SK-N-SH (cell line): ENCODE measurements at regions not wholly inside any gene's neighbourhood (a gene's known extent, or its start where the extent isn't known, plus 50 kb on each side); places are given as distances from the start of the nearest gene placed in this dataset.

Experiments
- CTCF ChIA-PET: fragments of 300-600, 350-600 bp; formaldehyde crosslinking; extraction: SDS; loops from one replicate; lab custom pipeline; 2021; lab: Yijun Ruan, JAX
- POLR2A ChIA-PET: fragments of 350-600 bp; sonication (Branson Sonifier 250); formaldehyde crosslinking; extraction: SDS; loops from one replicate; lab custom pipeline; 2020; ENCODE audit warnings: antibody characterized with exemption, inconsistent platforms; lab: Yijun Ruan, JAX
- DNase-seq: peaks from one replicate; pipeline ENCODE4 v3.0.0; 2012
- H2AFZ ChIP-seq: fragments of 200-600 bp; sonication (generic); 2 replicates; pipeline ENCODE4 v1.8.1; 2016; ENCODE audit warnings: antibody characterized with exemption, mild to moderate bottlenecking, low read depth
- H3F3A ChIP-seq: fragments of 200-600 bp; sonication (generic); replicated peaks from 2 replicates; pipeline ENCODE3; 2016; ENCODE audit warnings: antibody characterized with exemption, mild to moderate bottlenecking; ENCODE audit not compliant: insufficient read depth
- H3K27ac ChIP-seq, 2 experiments: fragments of 200-500 bp in 1 of 2; fragments of 200-600 bp in 1 of 2; sonication (Bioruptor generic) in 1 of 2; sonication (generic), shearing (Covaris generic) in 1 of 2; 2 replicates each; pipeline versions ENCODE4 v1.5.1 to v1.6.1; 2014 to 2016; ENCODE audit warnings: low read depth in 2 of 2, inconsistent platforms in 1 of 2, low read length in 1 of 2, mild to moderate bottlenecking in 1 of 2, mixed read lengths in 1 of 2
- H3K27me3 ChIP-seq: fragments of 200-600 bp; sonication (generic), shearing (Covaris generic); 2 replicates; pipeline ENCODE4 v1.6.1; 2016; ENCODE audit warnings: mixed run types; ENCODE audit not compliant: insufficient read depth
- H3K36me3 ChIP-seq, 2 experiments: fragments of 200-500 bp in 1 of 2; fragments of 200-600 bp in 1 of 2; sonication (Bioruptor generic) in 1 of 2; sonication (generic) in 1 of 2; replicated peaks in 1 of 2; 2 replicates each; pipeline versions ENCODE3 to v1.5.1; 2014 to 2016; ENCODE audit warnings: low read length in 1 of 2, mild to moderate bottlenecking in 1 of 2; ENCODE audit not compliant: insufficient read depth in 2 of 2, control insufficient read depth in 1 of 2
- H3K4me1 ChIP-seq, 2 experiments: fragments of 200-500 bp in 1 of 2; fragments of 200-600 bp in 1 of 2; sonication (Bioruptor generic) in 1 of 2; sonication (generic), shearing (Covaris generic) in 1 of 2; 2 replicates each; pipeline versions ENCODE4 v1.5.1 to v1.6.1; 2014 to 2016; ENCODE audit warnings: low read depth in 1 of 2, low read length in 1 of 2, mixed run types in 1 of 2; ENCODE audit not compliant: insufficient read depth in 2 of 2, control insufficient read depth in 1 of 2
- H3K4me2 ChIP-seq: fragments of 200-600 bp; sonication (generic), shearing (Covaris generic); 2 replicates; pipeline ENCODE4 v1.6.1; 2017; ENCODE audit warnings: mixed run types
- H3K4me3 ChIP-seq, 2 experiments: fragments of 200-500 bp in 1 of 2; fragments of 200-600 bp in 1 of 2; sonication (Bioruptor generic) in 1 of 2; sonication (generic), shearing (Covaris generic) in 1 of 2; 2 replicates each; pipeline versions ENCODE4 v1.5.1 to v1.8.1; 2014 to 2016; ENCODE audit warnings: low read depth in 2 of 2, inconsistent platforms in 1 of 2, low read length in 1 of 2, mild to moderate bottlenecking in 1 of 2, mixed read lengths in 1 of 2, moderate library complexity in 1 of 2
- H3K79me2 ChIP-seq: fragments of 200-600 bp; sonication (generic); 2 replicates; pipeline ENCODE4 v1.8.1; 2017; ENCODE audit warnings: mild to moderate bottlenecking; ENCODE audit not compliant: insufficient read depth
- H3K9ac ChIP-seq: fragments of 200-600 bp; sonication (generic); 2 replicates; pipeline ENCODE4 v1.6.1; 2017; ENCODE audit warnings: mixed run types
- H3K9me2 ChIP-seq: fragments of 200-600 bp; sonication (generic); 2 replicates; pipeline ENCODE4 v1.6.1; 2017; ENCODE audit warnings: mixed run types
- H3K9me3 ChIP-seq: fragments of 200-600 bp; sonication (generic); 2 replicates; pipeline ENCODE4 v1.6.1; 2017; ENCODE audit warnings: mixed run types, mild to moderate bottlenecking, moderate library complexity
- H4K20me1 ChIP-seq: fragments of 200-600 bp; sonication (generic); 2 replicates; pipeline ENCODE4 v1.6.1; 2017; ENCODE audit warnings: mild to moderate bottlenecking, mixed run types; ENCODE audit not compliant: insufficient read depth
- EP300 ChIP-seq, 2 experiments: IDR thresholded peaks; 2 replicates each; pipeline versions ENCODE4 v1.4.0 to v1.6.1; 2012; ENCODE audit warnings: borderline replicate concordance in 1 of 2, low read depth in 1 of 2, low read length in 1 of 2
- EZH2phosphoT487 ChIP-seq: fragments of 200-600 bp; sonication (generic); IDR thresholded peaks from 2 replicates; pipeline ENCODE4 v1.6.1; 2017; ENCODE audit warnings: low read depth, mixed run types, mild to moderate bottlenecking, antibody characterized with exemption, moderate library complexity, borderline replicate concordance
- FOXM1 ChIP-seq: IDR thresholded peaks from 2 replicates; pipeline ENCODE4 v1.4.0; 2012; ENCODE audit warnings: low read depth, mild to moderate bottlenecking
- GABPA ChIP-seq: IDR thresholded peaks from 2 replicates; pipeline ENCODE4 v1.4.0; 2012; ENCODE audit warnings: low read depth, mild to moderate bottlenecking
- MXI1 ChIP-seq: IDR thresholded peaks from 2 replicates; pipeline ENCODE4 v1.6.1; 2012; ENCODE audit warnings: mild to moderate bottlenecking, low read depth, low read length, improper control_type of control experiment
- NFIC ChIP-seq: IDR thresholded peaks from 2 replicates; pipeline ENCODE4 v1.4.0; 2012; ENCODE audit warnings: borderline replicate concordance
- NRF1 ChIP-seq: IDR thresholded peaks from 2 replicates; pipeline ENCODE4 v1.6.1; 2012; ENCODE audit warnings: low read depth, mild to moderate bottlenecking, low read length
- POLR2AphosphoS5 ChIP-seq: IDR thresholded peaks from 2 replicates; pipeline ENCODE4 v1.6.1; 2012; ENCODE audit warnings: low read depth, low read length
- RFX5 ChIP-seq: IDR thresholded peaks from 2 replicates; pipeline ENCODE4 v1.6.1; 2012; ENCODE audit warnings: mild to moderate bottlenecking, improper control_type of control experiment, low read length
- SIN3A ChIP-seq: IDR thresholded peaks from 2 replicates; pipeline ENCODE4 v1.6.1; 2012; ENCODE audit warnings: low read depth, mild to moderate bottlenecking, low read length, moderate library complexity, borderline replicate concordance
- TAF1 ChIP-seq: IDR thresholded peaks from 2 replicates; pipeline ENCODE4 v1.6.1; 2012; ENCODE audit warnings: low read depth, mild to moderate bottlenecking, low read length, moderate library complexity, borderline replicate concordance
- USF2 ChIP-seq: fragments of 150-350 bp; IDR thresholded peaks from 2 replicates; pipeline ENCODE4 v1.6.1; 2017; ENCODE audit warnings: antibody characterized with exemption, low read length, low read depth, borderline replicate concordance
- WGBS: methylation state at CpG from one replicate; pipeline ENCODE4 v1.1.6; 2017; ENCODE audit warnings: low lambda C conversion rate; 5-methylcytosine and 5-hydroxymethylcytosine counted together
- TF ChIP-seq, protein P1 (sequence below): fragments of 150-350 bp; IDR thresholded peaks from 2 replicates; pipeline ENCODE4 v1.6.1; 2016; ENCODE audit warnings: mild to moderate bottlenecking, low read depth, low read length
- TF ChIP-seq, protein P2 (sequence below): IDR thresholded peaks from 2 replicates; pipeline ENCODE4 v1.4.0; 2012; ENCODE audit warnings: low read depth, borderline replicate concordance
- TF ChIP-seq, protein P3 (sequence below): IDR thresholded peaks from 2 replicates; pipeline ENCODE4; 2012

- no peak for TF ChIP-seq NRF1
- no peak for TF ChIP-seq RFX5
- no peak for TF ChIP-seq FOXM1
- TF ChIP-seq GABPA: no peak
These were observed 360.7 kb upstream of the ETAA1 start (continued) for GRCh38 chr2:67036444-67036843.

GRCh38 chr2:67037655-67038054 is 359.5 kb upstream of the ETAA1 start:
- no peak for DNase-seq
- Histone ChIP-seq H3K27me3 (no peaks in the 10 kb centered on the region), H3K36me3 (no peaks in the 10 kb centered on the region), H3K4me3 (no peak overlapping the region), H3K27ac (no peak overlapping the region), H3K9ac (no peak overlapping the region), H3F3A (no peaks in the 10 kb centered on the region), H4K20me1 (no peaks in the 10 kb centered on the region), H2AFZ (no peak overlapping the region)
- ChIA-PET CTCF (no interaction called here), POLR2A (no interaction called here)
- WGBS: 78% methylated on average over 8 of the region's 8 CpGs
- TF ChIP-seq USF2 (no peak), EP300 (IDR thresholded peaks at IDR 0.05; ENCODE audit: borderline replicate concordance in 1 of 2, low read depth in 1 of 2, low read length in 1 of 2) (no peak), SIN3A (no peak), FOXM1 (no peak), NFIC (no peak), EZH2phosphoT487 (no peak), TAF1 (no peak), MXI1 (no peak), POLR2AphosphoS5 (no peak), GABPA (no peak)
- TF ChIP-seq, protein P1, sequence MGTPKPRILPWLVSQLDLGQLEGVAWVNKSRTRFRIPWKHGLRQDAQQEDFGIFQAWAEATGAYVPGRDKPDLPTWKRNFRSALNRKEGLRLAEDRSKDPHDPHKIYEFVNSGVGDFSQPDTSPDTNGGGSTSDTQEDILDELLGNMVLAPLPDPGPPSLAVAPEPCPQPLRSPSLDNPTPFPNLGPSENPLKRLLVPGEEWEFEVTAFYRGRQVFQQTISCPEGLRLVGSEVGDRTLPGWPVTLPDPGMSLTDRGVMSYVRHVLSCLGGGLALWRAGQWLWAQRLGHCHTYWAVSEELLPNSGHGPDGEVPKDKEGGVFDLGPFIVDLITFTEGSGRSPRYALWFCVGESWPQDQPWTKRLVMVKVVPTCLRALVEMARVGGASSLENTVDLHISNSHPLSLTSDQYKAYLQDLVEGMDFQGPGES: no peak
- TF ChIP-seq, protein P2, sequence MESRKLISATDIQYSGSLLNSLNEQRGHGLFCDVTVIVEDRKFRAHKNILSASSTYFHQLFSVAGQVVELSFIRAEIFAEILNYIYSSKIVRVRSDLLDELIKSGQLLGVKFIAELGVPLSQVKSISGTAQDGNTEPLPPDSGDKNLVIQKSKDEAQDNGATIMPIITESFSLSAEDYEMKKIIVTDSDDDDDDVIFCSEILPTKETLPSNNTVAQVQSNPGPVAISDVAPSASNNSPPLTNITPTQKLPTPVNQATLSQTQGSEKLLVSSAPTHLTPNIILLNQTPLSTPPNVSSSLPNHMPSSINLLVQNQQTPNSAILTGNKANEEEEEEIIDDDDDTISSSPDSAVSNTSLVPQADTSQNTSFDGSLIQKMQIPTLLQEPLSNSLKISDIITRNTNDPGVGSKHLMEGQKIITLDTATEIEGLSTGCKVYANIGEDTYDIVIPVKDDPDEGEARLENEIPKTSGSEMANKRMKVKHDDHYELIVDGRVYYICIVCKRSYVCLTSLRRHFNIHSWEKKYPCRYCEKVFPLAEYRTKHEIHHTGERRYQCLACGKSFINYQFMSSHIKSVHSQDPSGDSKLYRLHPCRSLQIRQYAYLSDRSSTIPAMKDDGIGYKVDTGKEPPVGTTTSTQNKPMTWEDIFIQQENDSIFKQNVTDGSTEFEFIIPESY: no peak
- TF ChIP-seq, protein P3, sequence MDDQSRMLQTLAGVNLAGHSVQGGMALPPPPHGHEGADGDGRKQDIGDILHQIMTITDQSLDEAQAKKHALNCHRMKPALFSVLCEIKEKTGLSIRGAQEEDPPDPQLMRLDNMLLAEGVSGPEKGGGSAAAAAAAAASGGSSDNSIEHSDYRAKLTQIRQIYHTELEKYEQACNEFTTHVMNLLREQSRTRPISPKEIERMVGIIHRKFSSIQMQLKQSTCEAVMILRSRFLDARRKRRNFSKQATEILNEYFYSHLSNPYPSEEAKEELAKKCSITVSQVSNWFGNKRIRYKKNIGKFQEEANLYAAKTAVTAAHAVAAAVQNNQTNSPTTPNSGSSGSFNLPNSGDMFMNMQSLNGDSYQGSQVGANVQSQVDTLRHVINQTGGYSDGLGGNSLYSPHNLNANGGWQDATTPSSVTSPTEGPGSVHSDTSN: no peak
- TF ChIP-seq, all 33 proteins: peak for 0
- Histone ChIP-seq H3K4me1 (peaks cover 0 to 9% of the 10 kb centered on the region in 2 experiments; a peak in 2 of 4 replicates), H3K79me2 (no peaks in the 10 kb centered on the region), H3K9me3 (no peaks in the 10 kb centered on the region), H3K9me2 (no peaks in the 10 kb centered on the region), H3K4me2 (no peak overlapping the region)
